ENCODE measurements at regions not wholly inside any gene's neighbourhood (a gene's known extent, or its start where the extent isn't known, plus 50 kb on each side); places are given as distances from the start of the nearest gene placed in this dataset.

- DNase-seq, result no peak
- Histone ChIP-seq H3K36me3 (ENCODE audit: control insufficient read depth in 4 of 4, insufficient read depth in 4 of 4, low read length in 4 of 4) (no peaks in the 10 kb centered on the region), H3K9ac (ENCODE audit: insufficient read depth in 1 of 2, low read length in 2 of 2) (no peak overlapping the region), H3K4me1 (ENCODE audit: control insufficient read depth in 5 of 5, insufficient read depth in 5 of 5, low read length in 5 of 5) (no peaks in the 10 kb centered on the region), H3K9me3 (ENCODE audit: control insufficient read depth in 4 of 4, insufficient read depth in 3 of 4, low read length in 3 of 4) (no peaks in the 10 kb centered on the region), H3K27ac (ENCODE audit: low read depth in 1 of 2, low read length in 1 of 2) (no peak overlapping the region), H3K27me3 (ENCODE audit: control insufficient read depth in 3 of 3, insufficient read depth in 3 of 3, low read length in 2 of 3) (no peaks in the 10 kb centered on the region), H3K4me3 (no peak overlapping the region)
- no peak for TF ChIP-seq CTCF (IDR thresholded peaks at IDR 0.05; ENCODE audit: control extremely low read depth, extremely low read depth)
- 90 to 93% methylated on average over 1 of the region's 1 CpG for WGBS, 2 donors
- no peak for ATAC-seq (ENCODE audit: insufficient read depth, low FRiP score)
Measured at GRCh38 chr6:94463306-94463705, 1043.9 kb upstream of the EPHA7 start.

- ATAC-seq (ENCODE audit: insufficient read depth, low FRiP score), result no peak
- Histone ChIP-seq H3K9ac (ENCODE audit: insufficient read depth in 1 of 2, low read length in 2 of 2) (no peak overlapping the region), H3K36me3 (ENCODE audit: control insufficient read depth in 4 of 4, insufficient read depth in 4 of 4, low read length in 4 of 4) (no peaks in the 10 kb centered on the region), H3K4me1 (ENCODE audit: control insufficient read depth in 5 of 5, insufficient read depth in 5 of 5, low read length in 5 of 5) (no peaks in the 10 kb centered on the region), H3K27me3 (ENCODE audit: control insufficient read depth in 3 of 3, insufficient read depth in 3 of 3, low read length in 2 of 3) (no peaks in the 10 kb centered on the region), H3K9me3 (ENCODE audit: control insufficient read depth in 4 of 4, insufficient read depth in 3 of 4, low read length in 3 of 4) (no peaks in the 10 kb centered on the region), H3K4me3 (no peak overlapping the region), H3K27ac (ENCODE audit: low read depth in 1 of 2, low read length in 1 of 2) (no peak overlapping the region)
- DNase-seq, result no peak
- no peak for TF ChIP-seq CTCF (IDR thresholded peaks at IDR 0.05; ENCODE audit: control extremely low read depth, extremely low read depth)
Measured at GRCh38 chr6:94462231-94462630, 1042.9 kb upstream of the EPHA7 start.

GRCh38 chr6:94456266-94456665 is 1036.9 kb upstream of the EPHA7 start:
- no peak for TF ChIP-seq CTCF (IDR thresholded peaks at IDR 0.05; ENCODE audit: control extremely low read depth, extremely low read depth)
- DNase-seq (no peak), ATAC-seq (ENCODE audit: insufficient read depth, low FRiP score) (no peak)
- Histone ChIP-seq H3K9me3 (ENCODE audit: control insufficient read depth in 4 of 4, insufficient read depth in 3 of 4, low read length in 3 of 4) (no peaks in the 10 kb centered on the region), H3K9ac (ENCODE audit: insufficient read depth in 1 of 2, low read length in 2 of 2) (no peak overlapping the region), H3K27me3 (ENCODE audit: control insufficient read depth in 3 of 3, insufficient read depth in 3 of 3, low read length in 2 of 3) (no peaks in the 10 kb centered on the region), H3K27ac (ENCODE audit: low read depth in 1 of 2, low read length in 1 of 2) (no peak overlapping the region), H3K4me1 (ENCODE audit: control insufficient read depth in 5 of 5, insufficient read depth in 5 of 5, low read length in 5 of 5) (no peaks in the 10 kb centered on the region), H3K36me3 (ENCODE audit: control insufficient read depth in 4 of 4, insufficient read depth in 4 of 4, low read length in 4 of 4) (no peaks in the 10 kb centered on the region), H3K4me3 (no peak overlapping the region)
- 61 to 66% methylated on average over 2 of the region's 2 CpGs for WGBS, 2 donors

GRCh38 chr6:94454231-94454630 is 1034.9 kb upstream of the EPHA7 start:
- no peak for ATAC-seq (ENCODE audit: insufficient read depth, low FRiP score)
- Histone ChIP-seq H3K4me1 (ENCODE audit: control insufficient read depth in 5 of 5, insufficient read depth in 5 of 5, low read length in 5 of 5) (no peaks in the 10 kb centered on the region), H3K4me3 (no peak overlapping the region), H3K9ac (ENCODE audit: insufficient read depth in 1 of 2, low read length in 2 of 2) (no peak overlapping the region), H3K27me3 (ENCODE audit: control insufficient read depth in 3 of 3, insufficient read depth in 3 of 3, low read length in 2 of 3) (no peaks in the 10 kb centered on the region), H3K9me3 (ENCODE audit: control insufficient read depth in 4 of 4, insufficient read depth in 3 of 4, low read length in 3 of 4) (no peaks in the 10 kb centered on the region), H3K27ac (ENCODE audit: low read depth in 1 of 2, low read length in 1 of 2) (no peak overlapping the region), H3K36me3 (ENCODE audit: control insufficient read depth in 4 of 4, insufficient read depth in 4 of 4, low read length in 4 of 4) (no peaks in the 10 kb centered on the region)
- no peak for TF ChIP-seq CTCF (IDR thresholded peaks at IDR 0.05; ENCODE audit: control extremely low read depth, extremely low read depth)
- 38 to 60% methylated on average over 2 of the region's 2 CpGs for WGBS, 2 donors
- DNase-seq, result no peak
